GM12878 (cell line): ENCODE measurements at regions not wholly inside any gene's neighbourhood (a gene's known extent, or its start where the extent isn't known, plus 50 kb on each side); places are given as distances from the start of the nearest gene placed in this dataset.

Source experiments
- ATAC-seq: fragments of 200-7000 bp; cut with Tn5 transposase; 3 replicates; pipeline ENCODE4 v1.9.1; 2020; ENCODE audit warnings: mild to moderate bottlenecking, moderate library complexity
- BruUV-seq: library from RNA; stranded (reverse); fragments of 400-500 nt; replicated peaks from 2 replicates; lab custom pipeline; 2021; lab: Mats Ljungman, UMichigan
- CTCF ChIA-PET: fragments of 300-600 bp; sonication (Branson Sonifier 250); formaldehyde crosslinking; extraction: SDS; loops from one replicate; lab custom pipeline; 2021; ENCODE audit warnings: inconsistent platforms; lab: Yijun Ruan, JAX
- POLR2A ChIA-PET: fragments of 350-600 bp; formaldehyde crosslinking; extraction: SDS; loops from one replicate; lab custom pipeline; 2021; ENCODE audit warnings: inconsistent platforms; lab: Charles Lee
- RAD21 ChIA-PET: fragments of 300-600 bp; sonication (Branson Sonifier 250); formaldehyde crosslinking; loops from one replicate; lab custom pipeline; 2023; ENCODE audit warnings: antibody characterized with exemption; ENCODE audit not compliant: unreplicated experiment; lab: Charles Lee
- SMC1A ChIA-PET: fragments of 300-600 bp; sonication (Branson Sonifier 250); formaldehyde crosslinking; loops from one replicate; lab custom pipeline; 2023; ENCODE audit not compliant: unreplicated experiment, uncharacterized antibody; lab: Charles Lee
- DNase-seq: peaks from one replicate; pipeline ENCODE4 v3.0.0-alpha.2; 2011; ENCODE audit warnings: low read depth, low spot score
- FAIRE-seq: peaks from 3 replicates; lab custom pipeline; 2011; peaks lifted over from hg19 to GRCh38; lab: Jason Lieb, UNC
- H2AFZ ChIP-seq: 2 replicates; pipeline ENCODE4 v1.6.0; 2011; ENCODE audit warnings: low read depth, low read length, control low read depth; ENCODE audit not compliant: control insufficient read depth
- H3K27ac ChIP-seq: 2 replicates; pipeline ENCODE4 v1.5.1; 2011; ENCODE audit warnings: control low read depth; ENCODE audit not compliant: control insufficient read depth, insufficient read depth
- H3K27me3 ChIP-seq, 2 experiments: replicated peaks in 1 of 2; 2 replicates each; pipeline versions ENCODE4 v1.6.0 to v1.6.1; 2011; ENCODE audit warnings: low read length in 1 of 2; ENCODE audit not compliant: control insufficient read depth in 2 of 2, insufficient read depth in 2 of 2
- H3K36me3 ChIP-seq, 2 experiments: 2 replicates each; pipeline ENCODE4 v1.5.1; 2011; ENCODE audit warnings: low read length in 1 of 2; ENCODE audit not compliant: control insufficient read depth in 2 of 2, insufficient read depth in 2 of 2
- H3K4me1 ChIP-seq: 2 replicates; pipeline ENCODE4 v1.6.1; 2011; ENCODE audit warnings: mild to moderate bottlenecking, low read length, moderate library complexity, mixed read lengths; ENCODE audit not compliant: control insufficient read depth, insufficient read depth
- H3K4me2 ChIP-seq: 2 replicates; pipeline ENCODE4 v1.6.0; 2011; ENCODE audit warnings: control low read depth; ENCODE audit not compliant: control insufficient read depth, insufficient read depth
- H3K4me3 ChIP-seq: fragments of 200-600 bp; sonication (generic); 2 replicates; pipeline ENCODE4 v1.5.1; 2016
- H3K79me2 ChIP-seq: 2 replicates; pipeline ENCODE4 v1.6.0; 2011; ENCODE audit warnings: low read length; ENCODE audit not compliant: control insufficient read depth, insufficient read depth
- H3K9ac ChIP-seq: 2 replicates; pipeline ENCODE4 v1.8.0; 2011; ENCODE audit warnings: low read length, control low read depth, mixed read lengths; ENCODE audit not compliant: control insufficient read depth, insufficient read depth
- H3K9me3 ChIP-seq: replicated peaks from 3 replicates; pipeline ENCODE4 v1.5.1; 2011; ENCODE audit warnings: mild to moderate bottlenecking, low read length; ENCODE audit not compliant: control insufficient read depth, insufficient read depth
- H4K20me1 ChIP-seq: 2 replicates; pipeline ENCODE4 v1.6.0; 2011; ENCODE audit not compliant: control insufficient read depth, insufficient read depth
- BRCA1 ChIP-seq: IDR thresholded peaks from 2 replicates; pipeline ENCODE4 v1.6.1; 2011; ENCODE audit warnings: low read depth, low read length, improper control_type of control experiment
- CBFB ChIP-seq: IDR thresholded peaks from 2 replicates; pipeline ENCODE4 v1.6.1; 2016; ENCODE audit warnings: antibody characterized with exemption, low read depth
- CBX3 ChIP-seq: fragments of 200-600 bp; sonication (generic); IDR thresholded peaks from 2 replicates; pipeline ENCODE4 v1.6.1; 2016; ENCODE audit warnings: low read depth, borderline replicate concordance
- ETV6 ChIP-seq, 2 experiments: fragments of 450-650 bp in 1 of 2; IDR thresholded peaks in 1 of 2; conservative IDR thresholded peaks in 1 of 2; 2 replicates each; pipeline ENCODE4 v1.6.1; 2014; ENCODE audit warnings: antibody characterized with exemption in 1 of 2, borderline replicate concordance in 1 of 2, low read depth in 1 of 2, mild to moderate bottlenecking in 1 of 2, moderate library complexity in 1 of 2
- GABPA ChIP-seq: IDR thresholded peaks from 2 replicates; pipeline ENCODE4 v1.6.1; 2014; ENCODE audit warnings: antibody characterized with exemption, low read depth, mild to moderate bottlenecking, inconsistent platforms
- LARP7 ChIP-seq: fragments of 450-650 bp; IDR thresholded peaks from 2 replicates; pipeline ENCODE4 v1.6.1; 2017; ENCODE audit warnings: mild to moderate bottlenecking
- MEF2B ChIP-seq: fragments of 450-650 bp; IDR thresholded peaks from 2 replicates; pipeline ENCODE4 v1.6.1; 2018; ENCODE audit warnings: mild to moderate bottlenecking, moderate library complexity; ENCODE audit not compliant: partially characterized antibody, poor library complexity, severe bottlenecking
- MXI1 ChIP-seq: fragments of 150-350 bp; IDR thresholded peaks from 2 replicates; pipeline ENCODE4 v1.6.1; 2011; ENCODE audit warnings: low read depth, mild to moderate bottlenecking, inconsistent platforms, low read length, improper control_type of control experiment
- POLR2A ChIP-seq: IDR thresholded peaks from 2 replicates; pipeline ENCODE4 v1.6.1; 2011; ENCODE audit warnings: low read depth, mild to moderate bottlenecking, low read length
- SMARCA5 ChIP-seq: fragments of 450-650 bp; IDR thresholded peaks from 2 replicates; pipeline ENCODE4 v1.6.1; 2017; ENCODE audit warnings: mild to moderate bottlenecking
- SMC3 ChIP-seq: IDR thresholded peaks from 2 replicates; pipeline ENCODE4 v1.6.1; 2011; ENCODE audit warnings: low read length, improper control_type of control experiment, borderline replicate concordance
- SP1 ChIP-seq: IDR thresholded peaks from one replicate; pipeline ENCODE4 v1.6.1; 2011; ENCODE audit warnings: low read depth, low read length
- SPI1 ChIP-seq: IDR thresholded peaks from 2 replicates; pipeline ENCODE4 v1.6.1; 2011; ENCODE audit warnings: low read depth, mild to moderate bottlenecking, low read length, moderate library complexity, borderline replicate concordance; ENCODE audit not compliant: insufficient read depth
- ZBED1 ChIP-seq: IDR thresholded peaks from 2 replicates; pipeline ENCODE4 v1.6.1; 2016; ENCODE audit warnings: borderline replicate concordance
- ZNF24 ChIP-seq: fragments of 450-650 bp; IDR thresholded peaks from 2 replicates; pipeline ENCODE4 v1.6.1; 2017; ENCODE audit warnings: antibody characterized with exemption, mild to moderate bottlenecking
- ZNF274 ChIP-seq: IDR thresholded peaks from one replicate; pipeline ENCODE4 v1.8.0; 2011; ENCODE audit not compliant: insufficient read length, insufficient read depth
- WGBS: methylation state at CpG from one replicate; pipeline ENCODE4 v1.1.6; 2016; ENCODE audit warnings: low lambda C conversion rate; ENCODE audit not compliant: insufficient replicate concordance, insufficient coverage; ENCODE audit errors: missing lambda C conversion rate; 5-methylcytosine and 5-hydroxymethylcytosine counted together
- in situ Hi-C: fragments of 300-500 bp; cut with MboI; formaldehyde crosslinking; loops from 9 replicates; pipeline ENCODE4 v1.14.3; 2018; ENCODE audit warnings: mixed read lengths
- intact Hi-C: fragments of 100-400 bp; cut with micrococcal nuclease; formaldehyde crosslinking; loops from one replicate; pipeline ENCODE4 v1.14.2; 2022; ENCODE audit not compliant: unreplicated experiment
- TF ChIP-seq, protein P1 (sequence below): fragments of 450-650 bp; formaldehyde crosslinking; IDR thresholded peaks from 2 replicates; pipeline ENCODE4 v1.5.0; 2022; ENCODE audit warnings: mild to moderate bottlenecking, missing genetic modification characterization
- TF ChIP-seq, protein P2 (sequence below): fragments of 450-650 bp; formaldehyde crosslinking; IDR thresholded peaks from 2 replicates; pipeline ENCODE4 v1.4.0; 2022; ENCODE audit warnings: mild to moderate bottlenecking, moderate library complexity

DNA sequence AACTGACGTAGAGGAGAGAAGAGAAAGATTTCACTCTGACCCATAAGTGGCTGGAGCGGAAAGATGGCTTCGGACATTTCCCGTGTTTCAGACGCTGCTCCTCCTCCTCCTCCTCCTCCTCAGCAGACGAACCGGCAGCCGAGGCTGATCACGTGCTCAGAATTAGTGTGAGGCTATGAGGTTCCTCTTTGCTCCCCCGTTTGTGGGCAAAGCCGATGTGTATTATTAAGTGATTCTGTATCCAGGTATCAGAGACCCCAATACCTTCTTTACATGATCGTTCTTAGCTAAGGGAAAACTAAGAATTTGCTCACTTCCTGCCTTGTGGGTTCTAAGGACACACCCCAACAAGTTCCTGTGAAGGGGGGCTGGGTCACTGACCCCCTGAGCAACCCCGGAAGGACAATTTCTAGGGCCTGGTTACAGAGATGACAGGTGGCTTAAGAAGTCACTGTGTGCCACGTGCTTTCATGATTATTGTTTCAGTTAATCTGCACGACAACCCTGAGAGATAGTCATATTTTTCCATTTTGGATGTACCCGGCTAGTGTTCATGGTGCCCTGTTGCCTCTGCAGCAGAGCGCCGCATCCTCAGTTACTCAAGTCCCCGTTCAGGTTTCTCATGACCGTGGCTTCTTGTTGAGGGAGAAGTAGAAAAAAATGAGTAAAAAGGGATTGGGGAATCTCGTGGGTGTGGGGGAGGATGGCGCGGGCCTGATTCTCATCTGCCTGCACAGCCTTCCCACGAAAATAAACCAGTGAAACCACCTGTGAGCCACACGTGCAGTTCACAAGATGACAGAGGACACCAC is 671.8 kb downstream of the QKI start:
- Histone ChIP-seq H3K4me2 (no peak overlapping the region), H3K4me3 (no peak overlapping the region), H3K27me3 (no peaks in the 10 kb centered on the region), H3K79me2 (no peaks in the 10 kb centered on the region), H3K27ac (no peak overlapping the region), H4K20me1 (no peaks in the 10 kb centered on the region), H3K9ac (no peak overlapping the region), H3K4me1 (no peaks in the 10 kb centered on the region; the same call in 1 of the 2 replicates), H2AFZ (no peak overlapping the region), H3K9me3 (no peaks in the 10 kb centered on the region; the same call in 2 of the 3 replicates), H3K36me3 (no peaks in the 10 kb centered on the region)
- ChIA-PET CTCF (no interaction called here), SMC1A (no interaction called here), POLR2A (no interaction called here), RAD21 (no interaction called here)
- TF ChIP-seq GABPA = no peak
- no peak for TF ChIP-seq CBX3
- TF ChIP-seq, protein P1, sequence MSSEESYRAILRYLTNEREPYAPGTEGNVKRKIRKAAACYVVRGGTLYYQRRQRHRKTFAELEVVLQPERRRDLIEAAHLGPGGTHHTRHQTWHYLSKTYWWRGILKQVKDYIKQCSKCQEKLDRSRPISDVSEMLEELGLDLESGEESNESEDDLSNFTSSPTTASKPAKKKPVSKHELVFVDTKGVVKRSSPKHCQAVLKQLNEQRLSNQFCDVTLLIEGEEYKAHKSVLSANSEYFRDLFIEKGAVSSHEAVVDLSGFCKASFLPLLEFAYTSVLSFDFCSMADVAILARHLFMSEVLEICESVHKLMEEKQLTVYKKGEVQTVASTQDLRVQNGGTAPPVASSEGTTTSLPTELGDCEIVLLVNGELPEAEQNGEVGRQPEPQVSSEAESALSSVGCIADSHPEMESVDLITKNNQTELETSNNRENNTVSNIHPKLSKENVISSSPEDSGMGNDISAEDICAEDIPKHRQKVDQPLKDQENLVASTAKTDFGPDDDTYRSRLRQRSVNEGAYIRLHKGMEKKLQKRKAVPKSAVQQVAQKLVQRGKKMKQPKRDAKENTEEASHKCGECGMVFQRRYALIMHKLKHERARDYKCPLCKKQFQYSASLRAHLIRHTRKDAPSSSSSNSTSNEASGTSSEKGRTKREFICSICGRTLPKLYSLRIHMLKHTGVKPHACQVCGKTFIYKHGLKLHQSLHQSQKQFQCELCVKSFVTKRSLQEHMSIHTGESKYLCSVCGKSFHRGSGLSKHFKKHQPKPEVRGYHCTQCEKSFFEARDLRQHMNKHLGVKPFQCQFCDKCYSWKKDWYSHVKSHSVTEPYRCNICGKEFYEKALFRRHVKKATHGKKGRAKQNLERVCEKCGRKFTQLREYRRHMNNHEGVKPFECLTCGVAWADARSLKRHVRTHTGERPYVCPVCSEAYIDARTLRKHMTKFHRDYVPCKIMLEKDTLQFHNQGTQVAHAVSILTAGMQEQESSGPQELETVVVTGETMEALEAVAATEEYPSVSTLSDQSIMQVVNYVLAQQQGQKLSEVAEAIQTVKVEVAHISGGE (CRISPR knock-in tag) = no peak
- TF ChIP-seq BRCA1 = no peak
- no peak for TF ChIP-seq SMC3
- TF ChIP-seq, protein P2, sequence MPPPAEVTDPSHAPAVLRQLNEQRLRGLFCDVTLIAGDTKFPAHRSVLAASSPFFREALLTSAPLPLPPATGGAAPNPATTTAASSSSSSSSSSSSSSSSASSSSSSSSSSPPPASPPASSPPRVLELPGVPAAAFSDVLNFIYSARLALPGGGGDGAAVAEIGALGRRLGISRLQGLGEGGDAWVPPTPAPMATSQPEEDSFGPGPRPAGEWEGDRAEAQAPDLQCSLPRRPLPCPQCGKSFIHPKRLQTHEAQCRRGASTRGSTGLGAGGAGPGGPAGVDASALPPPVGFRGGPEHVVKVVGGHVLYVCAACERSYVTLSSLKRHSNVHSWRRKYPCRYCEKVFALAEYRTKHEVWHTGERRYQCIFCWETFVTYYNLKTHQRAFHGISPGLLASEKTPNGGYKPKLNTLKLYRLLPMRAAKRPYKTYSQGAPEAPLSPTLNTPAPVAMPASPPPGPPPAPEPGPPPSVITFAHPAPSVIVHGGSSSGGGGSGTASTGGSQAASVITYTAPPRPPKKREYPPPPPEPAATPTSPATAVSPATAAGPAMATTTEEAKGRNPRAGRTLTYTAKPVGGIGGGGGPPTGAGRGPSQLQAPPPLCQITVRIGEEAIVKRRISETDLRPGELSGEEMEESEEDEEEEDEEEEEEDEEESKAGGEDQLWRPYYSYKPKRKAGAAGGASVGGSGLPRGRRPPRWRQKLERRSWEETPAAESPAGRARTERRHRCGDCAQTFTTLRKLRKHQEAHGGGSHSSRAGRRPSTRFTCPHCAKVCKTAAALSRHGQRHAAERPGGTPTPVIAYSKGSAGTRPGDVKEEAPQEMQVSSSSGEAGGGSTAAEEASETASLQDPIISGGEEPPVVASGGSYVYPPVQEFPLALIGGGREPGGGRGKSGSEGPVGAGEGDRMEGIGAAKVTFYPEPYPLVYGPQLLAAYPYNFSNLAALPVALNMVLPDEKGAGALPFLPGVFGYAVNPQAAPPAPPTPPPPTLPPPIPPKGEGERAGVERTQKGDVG (CRISPR knock-in tag) = no peak
- no peak for TF ChIP-seq ETV6 (conservative IDR thresholded peaks at IDR 0.05 in 1 of 2, IDR thresholded peaks at IDR 0.05 in 1 of 2; ENCODE audit: borderline replicate concordance in 1 of 2, low read depth in 1 of 2)
- no peak for TF ChIP-seq POLR2A
- no peak for TF ChIP-seq SP1
- TF ChIP-seq SMARCA5 = no peak
- TF ChIP-seq SPI1 = no peak
- no peak for TF ChIP-seq MEF2B
- TF ChIP-seq ZBED1 = no peak
- no peak for TF ChIP-seq ZNF24
- TF ChIP-seq MXI1 = no peak
- TF ChIP-seq ZNF274 = no peak
- no peak for TF ChIP-seq CBFB
- no peak for TF ChIP-seq LARP7
- in situ Hi-C loops = no loop called here
- no TSS peak for BruUV-seq
- DNase-seq (no peak), ATAC-seq (no peak), FAIRE-seq (no peak)
- intact Hi-C loops = no loop called here
- WGBS = 31% methylated on average over 25 of the region's 25 CpGs
